ENCODE measurements at regions not wholly inside any gene's neighbourhood (a gene's known extent, or its start where the extent isn't known, plus 50 kb on each side); places are given as distances from the start of the nearest gene placed in this dataset.

GRCh38 chr3:164209363-164209762 lies 868.9 kb downstream of the SI start:
- TF ChIP-seq KLF7 (tag by site-specific recombination; IDR thresholded peaks at IDR 0.05; ENCODE audit: borderline replicate concordance): no peak
- TF ChIP-seq, protein P1, sequence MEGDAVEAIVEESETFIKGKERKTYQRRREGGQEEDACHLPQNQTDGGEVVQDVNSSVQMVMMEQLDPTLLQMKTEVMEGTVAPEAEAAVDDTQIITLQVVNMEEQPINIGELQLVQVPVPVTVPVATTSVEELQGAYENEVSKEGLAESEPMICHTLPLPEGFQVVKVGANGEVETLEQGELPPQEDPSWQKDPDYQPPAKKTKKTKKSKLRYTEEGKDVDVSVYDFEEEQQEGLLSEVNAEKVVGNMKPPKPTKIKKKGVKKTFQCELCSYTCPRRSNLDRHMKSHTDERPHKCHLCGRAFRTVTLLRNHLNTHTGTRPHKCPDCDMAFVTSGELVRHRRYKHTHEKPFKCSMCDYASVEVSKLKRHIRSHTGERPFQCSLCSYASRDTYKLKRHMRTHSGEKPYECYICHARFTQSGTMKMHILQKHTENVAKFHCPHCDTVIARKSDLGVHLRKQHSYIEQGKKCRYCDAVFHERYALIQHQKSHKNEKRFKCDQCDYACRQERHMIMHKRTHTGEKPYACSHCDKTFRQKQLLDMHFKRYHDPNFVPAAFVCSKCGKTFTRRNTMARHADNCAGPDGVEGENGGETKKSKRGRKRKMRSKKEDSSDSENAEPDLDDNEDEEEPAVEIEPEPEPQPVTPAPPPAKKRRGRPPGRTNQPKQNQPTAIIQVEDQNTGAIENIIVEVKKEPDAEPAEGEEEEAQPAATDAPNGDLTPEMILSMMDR (tag by site-specific recombination; IDR thresholded peaks at IDR 0.05): no peak
- TF ChIP-seq, protein P2, sequence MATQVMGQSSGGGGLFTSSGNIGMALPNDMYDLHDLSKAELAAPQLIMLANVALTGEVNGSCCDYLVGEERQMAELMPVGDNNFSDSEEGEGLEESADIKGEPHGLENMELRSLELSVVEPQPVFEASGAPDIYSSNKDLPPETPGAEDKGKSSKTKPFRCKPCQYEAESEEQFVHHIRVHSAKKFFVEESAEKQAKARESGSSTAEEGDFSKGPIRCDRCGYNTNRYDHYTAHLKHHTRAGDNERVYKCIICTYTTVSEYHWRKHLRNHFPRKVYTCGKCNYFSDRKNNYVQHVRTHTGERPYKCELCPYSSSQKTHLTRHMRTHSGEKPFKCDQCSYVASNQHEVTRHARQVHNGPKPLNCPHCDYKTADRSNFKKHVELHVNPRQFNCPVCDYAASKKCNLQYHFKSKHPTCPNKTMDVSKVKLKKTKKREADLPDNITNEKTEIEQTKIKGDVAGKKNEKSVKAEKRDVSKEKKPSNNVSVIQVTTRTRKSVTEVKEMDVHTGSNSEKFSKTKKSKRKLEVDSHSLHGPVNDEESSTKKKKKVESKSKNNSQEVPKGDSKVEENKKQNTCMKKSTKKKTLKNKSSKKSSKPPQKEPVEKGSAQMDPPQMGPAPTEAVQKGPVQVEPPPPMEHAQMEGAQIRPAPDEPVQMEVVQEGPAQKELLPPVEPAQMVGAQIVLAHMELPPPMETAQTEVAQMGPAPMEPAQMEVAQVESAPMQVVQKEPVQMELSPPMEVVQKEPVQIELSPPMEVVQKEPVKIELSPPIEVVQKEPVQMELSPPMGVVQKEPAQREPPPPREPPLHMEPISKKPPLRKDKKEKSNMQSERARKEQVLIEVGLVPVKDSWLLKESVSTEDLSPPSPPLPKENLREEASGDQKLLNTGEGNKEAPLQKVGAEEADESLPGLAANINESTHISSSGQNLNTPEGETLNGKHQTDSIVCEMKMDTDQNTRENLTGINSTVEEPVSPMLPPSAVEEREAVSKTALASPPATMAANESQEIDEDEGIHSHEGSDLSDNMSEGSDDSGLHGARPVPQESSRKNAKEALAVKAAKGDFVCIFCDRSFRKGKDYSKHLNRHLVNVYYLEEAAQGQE (tag by site-specific recombination; IDR thresholded peaks at IDR 0.05): no peak
- TF ChIP-seq, protein P3, sequence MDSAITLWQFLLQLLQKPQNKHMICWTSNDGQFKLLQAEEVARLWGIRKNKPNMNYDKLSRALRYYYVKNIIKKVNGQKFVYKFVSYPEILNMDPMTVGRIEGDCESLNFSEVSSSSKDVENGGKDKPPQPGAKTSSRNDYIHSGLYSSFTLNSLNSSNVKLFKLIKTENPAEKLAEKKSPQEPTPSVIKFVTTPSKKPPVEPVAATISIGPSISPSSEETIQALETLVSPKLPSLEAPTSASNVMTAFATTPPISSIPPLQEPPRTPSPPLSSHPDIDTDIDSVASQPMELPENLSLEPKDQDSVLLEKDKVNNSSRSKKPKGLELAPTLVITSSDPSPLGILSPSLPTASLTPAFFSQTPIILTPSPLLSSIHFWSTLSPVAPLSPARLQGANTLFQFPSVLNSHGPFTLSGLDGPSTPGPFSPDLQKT (IDR thresholded peaks at IDR 0.05; ENCODE audit: borderline replicate concordance, low read depth, low read length): no peak
- no peak for TF ChIP-seq ZNF391 (tag by site-specific recombination; IDR thresholded peaks at IDR 0.05; ENCODE audit: borderline replicate concordance, low read depth)
- TF ChIP-seq MYNN (tag by site-specific recombination; IDR thresholded peaks at IDR 0.05; ENCODE audit: borderline replicate concordance): no peak

Measured in HEK293 (cell line).